Ureter (tissue), 1 donor: ENCODE measurements at regions not wholly inside any gene's neighbourhood (a gene's known extent, or its start where the extent isn't known, plus 50 kb on each side); places are given as distances from the start of the nearest gene placed in this dataset.

Experiments used
- DNase-seq: peaks from one replicate; pipeline ENCODE4 v3.0.0-alpha.2; 2020; ENCODE audit warnings: low spot score
- donor health status: DM: yes; HTN: yes; CAD: no.

DNA sequence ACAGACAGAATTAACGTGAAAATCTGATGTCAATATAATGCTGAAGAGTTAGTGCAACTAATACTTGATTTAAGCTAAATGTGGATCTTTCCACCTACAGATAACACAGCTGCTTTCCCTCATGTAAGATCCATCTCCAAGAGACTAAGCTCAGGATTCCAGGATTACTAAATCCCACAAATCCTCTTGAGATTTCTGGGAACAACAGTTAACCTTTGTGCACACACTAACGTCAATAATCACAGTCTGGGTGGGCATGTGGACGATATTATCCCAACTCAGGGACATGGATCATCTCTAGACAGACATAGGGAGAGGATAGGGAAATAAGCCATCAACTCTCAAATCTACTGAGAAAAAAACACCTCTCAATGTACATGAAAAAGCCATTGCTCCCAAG lies 432.6 kb downstream of the SATB2 start:
- DNase-seq: no peak

DNA sequence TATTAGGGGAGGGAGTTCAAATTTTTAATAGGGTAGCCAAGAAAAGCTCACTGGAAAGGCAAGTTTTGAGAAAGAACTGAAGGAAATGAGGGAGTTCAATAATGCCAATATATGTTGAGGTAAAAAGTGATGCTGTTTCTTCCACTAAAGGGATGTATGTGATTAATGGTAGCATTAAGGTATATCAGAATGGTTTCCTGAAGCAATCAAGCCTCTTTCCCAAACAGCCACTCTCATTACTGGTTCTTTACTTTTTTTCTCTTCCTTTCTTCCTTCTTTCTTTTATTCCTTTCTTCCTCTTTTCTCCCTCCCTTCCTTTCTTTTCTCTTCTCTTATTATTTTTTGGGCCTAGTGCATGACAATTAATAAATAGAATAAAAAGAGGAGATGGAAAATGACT lies 433.5 kb downstream of the SATB2 start:
- no peak for DNase-seq

DNA sequence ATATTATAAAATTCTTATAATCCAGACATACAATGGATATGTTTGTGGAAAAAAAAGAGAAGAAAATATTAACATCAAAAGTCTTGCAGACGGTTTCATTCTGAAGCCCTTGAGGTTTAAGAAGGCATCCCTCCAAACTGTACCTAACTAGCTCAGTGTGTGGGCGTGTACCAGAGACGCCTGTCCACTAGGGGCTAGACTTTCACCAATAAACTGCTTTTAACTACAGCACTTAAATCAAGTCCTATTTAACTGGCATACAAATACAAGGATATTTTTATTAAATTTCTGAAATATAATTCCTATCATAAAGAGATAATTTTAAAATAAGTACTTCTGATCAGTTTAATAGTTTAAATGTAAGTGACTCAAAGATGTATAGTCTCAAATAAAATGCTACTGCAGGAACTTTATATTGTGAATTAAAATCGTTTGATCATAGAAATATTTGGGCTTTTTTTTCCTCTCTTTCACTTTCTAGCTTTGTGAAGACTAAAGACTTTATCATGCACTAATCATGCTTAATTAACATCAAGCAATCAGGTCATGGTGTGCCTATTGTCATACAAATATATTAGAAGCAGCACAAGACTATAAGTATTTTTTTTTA lies 437.7 kb downstream of the SATB2 start:
- DNase-seq: no peak

DNA sequence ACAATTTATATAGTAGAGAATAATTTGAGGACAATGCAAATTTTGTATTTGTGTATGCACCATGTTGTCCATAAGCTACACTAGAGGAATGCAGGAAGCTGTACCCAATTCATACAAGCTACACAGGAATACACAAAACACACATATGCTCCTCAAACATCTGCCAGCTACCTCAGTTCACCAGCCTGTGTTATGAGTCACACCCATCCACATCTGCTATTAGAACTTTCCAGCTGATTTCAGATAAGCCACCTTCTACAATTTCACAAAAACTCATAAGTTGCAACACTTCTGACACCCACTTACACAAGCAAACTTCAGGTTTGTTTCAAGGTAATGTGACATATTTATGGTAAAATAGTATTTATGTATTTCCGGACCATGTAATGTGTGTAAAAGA lies 438.9 kb downstream of the SATB2 start:
- no peak for DNase-seq

DNA sequence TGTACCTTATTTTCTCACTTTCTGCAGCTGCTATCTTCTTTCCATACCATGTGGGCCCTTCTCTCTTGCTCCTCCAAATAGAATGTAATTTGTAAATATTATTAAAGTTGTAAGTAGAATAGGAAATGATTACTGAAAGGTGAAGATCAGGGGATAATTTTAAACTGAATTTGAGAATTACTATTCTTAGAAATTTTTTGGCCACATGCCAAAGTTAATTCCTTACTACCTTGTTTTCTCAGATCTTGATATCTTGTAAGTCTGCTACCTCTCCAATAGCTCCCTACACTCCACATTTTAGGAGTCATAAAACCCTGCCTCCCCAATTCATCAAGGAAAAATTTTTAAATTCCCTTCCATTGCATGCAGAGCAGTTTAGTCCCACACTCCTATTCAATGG lies 442.7 kb downstream of the SATB2 start:
- DNase-seq: no peak

DNA sequence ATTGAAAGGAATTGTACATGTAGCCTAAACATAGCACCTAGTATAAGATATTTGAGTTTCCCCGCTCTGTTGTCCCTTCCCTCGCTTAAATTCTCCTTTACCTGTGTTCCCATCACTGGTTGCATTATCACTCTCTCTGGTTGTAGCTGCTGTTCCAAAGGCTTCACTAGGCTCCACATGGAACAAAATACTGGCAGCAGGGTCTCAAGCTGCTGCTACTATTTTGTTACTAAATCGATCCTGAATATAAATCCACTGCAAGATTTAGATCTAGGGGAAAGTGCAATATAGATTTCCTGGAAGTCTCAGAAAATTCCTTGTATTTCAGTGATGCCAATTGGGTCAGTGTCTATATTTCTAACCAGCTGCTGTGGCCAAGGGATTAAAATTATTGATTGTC lies 443.5 kb downstream of the SATB2 start:
- DNase-seq: no peak

DNA sequence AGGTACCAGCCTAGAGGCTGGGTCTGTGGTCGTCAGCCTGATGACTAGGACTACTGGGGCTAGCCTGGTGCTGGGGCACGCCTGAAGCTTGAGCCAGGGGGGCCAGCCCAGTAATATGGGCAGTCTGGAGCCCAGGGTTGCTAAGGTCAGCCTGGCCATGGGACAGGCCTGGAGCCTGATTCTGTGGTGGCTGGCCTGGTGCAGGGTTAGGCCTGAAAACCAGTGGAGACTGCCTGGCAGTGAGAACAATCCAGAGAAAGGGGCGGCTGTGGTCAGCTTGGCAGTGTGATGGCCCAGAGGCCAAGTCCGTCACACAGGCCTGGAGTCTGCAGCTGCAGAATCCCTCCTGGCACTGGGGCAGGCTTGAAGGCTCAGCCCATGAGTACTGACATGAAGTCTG lies 445.8 kb downstream of the SATB2 start:
- DNase-seq: no peak

DNA sequence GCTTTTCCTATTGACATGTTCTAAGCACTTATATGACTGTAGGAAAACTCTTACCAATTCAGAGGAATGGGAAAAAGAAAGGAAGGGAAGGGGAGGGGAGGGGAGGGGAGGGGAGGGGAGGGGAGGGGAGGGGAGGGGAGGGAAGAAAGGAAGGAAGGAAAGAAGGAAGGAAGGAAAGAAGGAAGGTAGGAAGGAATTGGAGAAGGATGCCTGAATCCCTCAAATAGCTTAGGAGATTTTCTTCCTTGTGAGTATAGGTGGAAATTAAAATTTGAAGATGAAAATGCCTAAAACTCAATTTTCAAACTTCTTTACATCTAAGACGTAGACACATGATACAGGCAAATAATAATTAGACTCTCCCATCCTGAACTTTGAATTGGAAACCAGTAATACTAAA lies 463.1 kb downstream of the SATB2 start:
- no peak for DNase-seq

DNA sequence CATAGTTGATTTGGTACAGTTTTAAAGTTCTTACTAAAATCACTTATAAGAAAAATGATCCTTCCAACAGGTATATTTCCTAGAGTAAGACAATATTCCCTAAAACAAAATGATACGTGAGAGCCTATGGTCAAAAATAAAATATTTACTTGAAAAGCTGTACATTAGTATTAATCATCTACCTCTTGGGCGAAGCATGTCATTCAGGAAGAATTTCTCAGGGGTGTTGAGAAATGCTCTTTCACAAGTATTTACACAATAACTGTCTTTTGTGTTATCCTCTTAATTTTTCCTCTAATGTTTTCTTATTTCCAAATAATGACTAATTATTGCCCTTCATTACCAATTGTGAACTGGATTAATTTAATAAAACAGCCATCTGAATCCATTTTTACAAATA lies 466.3 kb downstream of the SATB2 start:
- DNase-seq: no peak

DNA sequence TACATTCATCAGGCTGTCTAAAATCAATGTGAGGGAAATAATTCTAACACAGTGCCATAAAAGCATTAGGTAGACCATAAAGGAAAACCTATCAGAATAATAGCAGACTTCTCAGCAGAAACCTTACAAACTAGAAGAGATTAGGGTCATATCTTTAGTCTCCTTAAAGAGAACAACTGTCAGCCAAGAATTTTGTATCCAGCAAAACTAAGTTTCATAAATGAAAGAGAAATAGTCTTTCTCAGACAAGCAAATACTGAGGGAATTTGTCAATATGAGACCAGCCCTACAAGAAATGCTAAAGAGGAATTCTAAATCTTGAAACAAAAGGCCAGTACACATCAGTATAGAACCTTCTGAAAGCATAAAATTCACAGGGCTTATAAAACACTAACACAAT lies 482.0 kb downstream of the SATB2 start:
- DNase-seq: no peak

DNA sequence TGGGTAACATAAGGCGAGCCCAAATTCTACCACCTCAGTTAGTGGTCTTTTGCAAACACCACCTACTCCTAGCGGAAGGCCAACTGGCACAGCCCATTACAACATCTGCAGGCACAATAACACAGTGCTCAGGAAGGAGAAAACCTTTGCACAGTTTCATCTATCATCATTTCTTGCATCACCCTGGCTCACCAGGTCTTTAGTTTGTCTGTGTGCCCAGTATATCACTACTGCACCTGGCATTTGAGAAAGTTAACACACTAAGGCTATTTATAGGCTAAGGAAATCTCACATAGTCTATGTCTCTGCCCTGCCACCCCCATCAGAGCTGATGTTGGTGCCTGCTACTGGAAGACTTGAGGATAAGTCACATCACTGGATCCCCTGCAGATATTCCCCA lies 484.0 kb downstream of the SATB2 start:
- no peak for DNase-seq

DNA sequence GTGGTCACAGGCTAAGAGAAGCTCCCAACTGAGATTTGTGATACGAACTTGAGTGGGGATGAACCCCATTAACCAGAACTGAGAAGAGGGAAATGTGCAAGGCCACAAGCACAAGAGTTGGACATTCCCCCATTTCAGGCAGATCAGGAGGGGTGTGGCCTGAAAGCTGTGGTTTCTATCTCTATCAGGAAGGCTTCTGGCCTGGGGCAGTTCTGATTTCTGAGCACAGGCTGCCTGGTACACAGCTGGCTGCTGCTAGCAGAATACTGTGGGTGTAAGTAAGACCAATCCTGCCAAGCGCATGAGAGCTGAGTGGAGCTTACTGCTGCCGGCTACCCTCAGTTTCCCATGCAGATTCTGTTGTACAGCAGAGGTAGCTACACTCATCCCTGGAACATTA lies 484.6 kb downstream of the SATB2 start:
- DNase-seq: no peak

DNA sequence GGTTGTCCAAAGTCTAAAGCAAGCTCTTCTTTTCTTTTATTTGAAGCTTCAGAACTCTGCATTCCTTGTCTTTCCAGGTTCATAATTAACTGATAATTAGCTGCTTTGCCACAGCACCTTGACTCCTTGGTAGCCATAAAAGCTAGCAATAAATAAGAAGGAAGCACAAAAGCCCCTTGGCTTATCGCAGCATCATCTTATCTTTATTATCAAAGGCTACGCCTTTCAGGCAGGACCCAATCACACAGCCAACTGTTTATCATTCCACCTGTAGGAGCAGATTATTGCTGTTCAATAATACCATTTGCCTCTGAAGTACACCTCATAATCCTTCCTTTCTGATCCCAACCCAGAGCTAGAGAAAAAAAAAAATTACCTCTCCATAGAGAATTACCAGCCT lies 489.2 kb downstream of the SATB2 start:
- DNase-seq: no peak

DNA sequence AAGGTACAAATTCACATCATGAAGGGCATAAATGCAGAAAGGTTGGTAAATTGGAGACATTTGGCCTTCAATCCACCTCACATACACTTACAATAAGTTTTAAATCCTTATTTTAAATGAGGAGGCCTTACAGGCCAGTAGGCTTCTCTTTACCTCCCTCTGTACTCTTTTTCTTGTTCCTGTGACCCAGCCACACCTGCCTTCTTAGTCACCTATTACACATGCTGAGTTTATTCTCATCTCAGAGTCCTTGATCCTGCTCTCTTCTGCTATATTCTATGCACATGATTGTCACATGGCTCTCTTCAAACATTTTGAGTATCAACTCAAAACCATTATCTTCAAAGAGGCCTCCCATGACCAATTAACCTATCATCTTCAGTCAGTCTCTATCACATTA lies 491.5 kb downstream of the SATB2 start:
- no peak for DNase-seq

DNA sequence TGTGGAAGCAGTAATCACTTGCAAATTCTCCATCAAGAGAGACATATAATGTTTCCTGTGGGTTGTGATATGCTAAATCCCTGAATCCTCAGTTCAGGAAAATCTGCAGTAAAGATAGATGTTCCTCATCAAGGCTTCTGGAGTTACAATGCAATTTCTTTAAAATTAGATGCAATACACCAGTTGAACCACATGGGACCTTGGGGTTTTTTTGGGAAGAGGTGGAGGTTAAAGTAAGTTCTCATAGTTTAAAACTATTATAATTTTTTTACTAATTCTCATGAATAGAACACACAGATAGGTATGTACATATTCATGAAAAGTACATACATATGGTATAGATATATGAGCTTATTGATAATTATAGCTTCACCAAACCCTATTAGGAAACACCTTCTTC lies 496.2 kb downstream of the SATB2 start:
- DNase-seq: no peak

DNA sequence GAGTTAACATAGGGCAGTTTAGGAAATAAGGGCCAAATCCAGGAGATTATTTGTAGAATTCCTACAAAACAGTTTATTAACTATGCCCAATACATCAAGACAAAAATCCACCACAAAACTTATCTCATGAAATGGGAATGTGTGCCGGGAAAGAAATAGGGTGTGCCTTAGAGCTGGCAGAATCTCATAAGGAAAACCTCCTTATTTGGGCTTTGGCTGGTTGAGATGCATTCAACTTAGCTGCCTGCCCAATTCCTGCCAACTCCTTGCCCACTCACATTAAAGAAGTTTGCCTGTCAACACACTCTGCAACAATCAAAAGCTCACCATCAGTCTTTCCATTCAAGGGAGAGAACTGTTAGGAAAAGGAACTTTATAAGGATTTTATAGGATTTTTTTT lies 500.6 kb downstream of the SATB2 start:
- no peak for DNase-seq

DNA sequence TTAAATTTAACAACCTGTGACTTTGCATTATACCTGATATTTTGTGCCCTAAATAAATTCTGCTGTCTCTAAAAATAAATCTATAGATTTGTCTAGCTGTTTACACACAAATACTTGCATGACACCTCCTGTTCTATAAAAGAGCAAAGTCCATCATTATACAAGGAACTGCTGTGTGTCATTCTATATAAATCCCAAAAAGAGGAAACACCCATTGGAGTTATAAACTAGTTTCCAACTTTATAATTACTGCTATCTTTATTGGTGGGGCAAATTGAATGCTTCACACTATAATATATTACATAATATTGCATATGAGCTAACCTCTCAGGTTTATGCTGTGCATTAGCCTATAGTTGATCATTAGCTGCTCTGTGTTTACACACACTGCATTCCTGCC lies 504.4 kb downstream of the SATB2 start:
- no peak for DNase-seq

DNA sequence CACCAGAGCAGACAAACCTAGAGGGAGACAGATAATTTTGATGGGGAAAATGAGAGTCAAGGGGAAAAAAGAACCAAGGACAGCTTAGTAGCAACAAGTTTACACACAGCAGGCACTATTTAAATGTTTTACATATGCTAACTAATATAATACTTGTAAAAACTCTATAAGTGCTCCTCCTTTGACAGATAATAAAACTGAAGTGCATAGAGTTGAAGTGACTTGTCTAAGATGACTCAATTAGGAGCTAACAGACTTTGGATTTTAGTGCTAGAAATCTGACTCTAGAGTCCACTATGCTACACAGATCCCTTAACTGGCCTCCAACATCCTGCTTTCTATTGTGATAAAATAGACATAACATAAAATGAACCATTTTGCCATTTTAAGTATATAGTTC lies 506.9 kb downstream of the SATB2 start:
- DNase-seq: no peak

DNA sequence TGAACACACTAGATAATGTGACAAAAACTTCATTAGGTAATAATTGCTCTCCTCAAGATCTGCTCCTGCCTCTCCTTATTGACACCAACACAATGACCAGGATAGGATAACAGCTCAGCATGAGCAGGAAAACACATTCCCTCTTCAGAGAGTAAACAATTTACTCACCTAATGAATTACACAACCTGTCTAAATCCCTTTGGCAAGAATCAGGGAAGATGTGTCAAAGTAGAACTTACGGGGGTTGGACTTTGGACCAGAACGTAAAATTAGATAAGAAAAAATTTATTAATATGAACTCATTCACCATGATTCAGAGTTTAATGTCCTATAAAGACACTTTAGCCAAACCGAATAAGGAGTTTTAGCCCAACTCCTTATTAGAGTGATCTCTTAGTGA lies 512.2 kb downstream of the SATB2 start:
- DNase-seq: no peak

DNA sequence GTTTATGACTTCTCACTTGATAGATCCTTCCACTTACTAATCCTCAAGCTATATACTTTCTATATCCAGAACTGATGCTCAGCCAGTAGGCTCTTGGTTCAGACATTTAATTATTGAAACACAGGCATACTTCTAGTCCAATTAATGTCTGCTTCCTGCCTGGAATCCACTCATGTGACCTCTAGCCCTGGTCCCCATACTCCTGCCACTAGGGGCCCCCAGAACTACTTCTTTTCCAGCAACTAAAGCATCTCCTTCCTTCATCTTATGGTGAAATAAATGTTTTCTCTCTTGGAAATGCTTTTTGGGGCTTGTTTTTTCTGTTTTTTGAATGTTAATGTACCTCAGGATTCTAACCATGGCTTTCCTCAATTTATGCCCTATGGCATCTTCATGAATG lies 527.6 kb downstream of the SATB2 start:
- DNase-seq: no peak

DNA sequence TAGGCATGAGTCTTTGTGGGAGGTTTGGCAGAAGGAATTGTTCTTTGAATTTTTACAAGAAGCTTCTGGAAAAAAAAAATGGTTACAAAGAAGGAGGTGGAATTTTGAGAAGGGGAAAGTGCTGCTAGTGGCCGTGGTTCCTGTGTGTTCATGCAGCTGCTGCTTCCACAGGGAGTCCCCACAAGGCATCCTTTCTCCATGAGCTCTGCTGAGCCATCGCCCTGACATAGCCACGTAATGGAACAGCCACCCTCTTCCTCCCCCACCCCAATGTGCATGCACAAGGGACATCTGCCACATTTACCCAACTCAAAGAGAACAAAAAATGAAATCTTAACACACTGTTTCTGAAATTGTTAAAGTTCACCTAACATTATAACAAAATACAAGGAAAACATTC lies 529.7 kb downstream of the SATB2 start:
- no peak for DNase-seq

DNA sequence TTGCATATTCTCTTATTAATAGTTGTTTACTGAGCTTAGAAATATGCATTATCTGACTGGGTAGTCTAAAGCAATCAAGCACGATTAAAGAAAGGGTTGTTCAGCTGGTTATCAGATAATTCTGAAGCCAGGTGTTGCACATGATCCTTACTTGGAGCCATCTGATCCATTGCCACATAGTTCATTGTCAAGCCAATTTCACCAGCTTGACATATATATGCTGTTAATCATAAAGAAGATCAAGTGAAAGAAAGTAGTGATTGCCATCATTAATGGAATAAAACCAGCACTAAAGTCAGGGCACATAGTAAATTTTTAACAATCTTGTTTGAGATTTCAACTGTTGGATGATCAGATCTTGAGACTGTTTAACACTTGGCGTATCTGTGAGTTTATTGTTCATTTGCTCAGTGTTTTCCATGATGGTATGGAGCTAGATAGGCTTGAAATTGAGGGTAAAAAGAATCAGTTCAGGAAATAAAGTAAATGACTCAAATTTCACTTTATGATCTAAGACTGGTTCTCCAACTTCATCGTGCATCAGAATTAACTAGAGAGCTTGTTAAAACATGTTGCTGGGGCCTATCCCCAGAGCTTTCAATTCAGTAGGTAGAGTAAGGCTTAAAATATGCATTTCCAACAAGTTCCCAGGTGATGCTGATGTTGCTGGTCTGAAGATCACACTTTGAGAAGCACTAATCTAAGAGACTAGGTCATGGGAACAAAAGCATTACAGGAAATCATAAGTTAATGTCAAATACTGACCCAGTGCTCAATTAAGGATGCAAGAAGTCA lies 539.6 kb downstream of the SATB2 start:
- DNase-seq: no peak

DNA sequence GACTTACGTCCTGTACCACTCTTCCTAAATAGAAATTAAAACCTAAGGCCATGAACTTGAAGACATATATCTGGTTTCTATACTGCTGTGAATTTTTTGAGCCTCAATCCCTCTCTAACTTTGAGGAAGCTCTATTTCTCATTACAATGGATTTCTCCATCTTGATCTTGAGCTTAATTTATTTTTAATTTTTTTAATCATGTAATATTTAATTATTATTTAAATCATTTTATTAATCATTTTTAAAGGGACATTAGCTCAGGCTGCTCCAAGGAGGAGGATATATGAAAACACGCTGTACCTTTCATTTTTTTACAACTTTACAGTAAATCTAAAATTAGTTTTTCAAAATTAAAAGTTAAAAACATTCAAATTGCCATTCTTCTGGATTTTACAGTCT lies 540.5 kb downstream of the SATB2 start:
- DNase-seq: no peak

DNA sequence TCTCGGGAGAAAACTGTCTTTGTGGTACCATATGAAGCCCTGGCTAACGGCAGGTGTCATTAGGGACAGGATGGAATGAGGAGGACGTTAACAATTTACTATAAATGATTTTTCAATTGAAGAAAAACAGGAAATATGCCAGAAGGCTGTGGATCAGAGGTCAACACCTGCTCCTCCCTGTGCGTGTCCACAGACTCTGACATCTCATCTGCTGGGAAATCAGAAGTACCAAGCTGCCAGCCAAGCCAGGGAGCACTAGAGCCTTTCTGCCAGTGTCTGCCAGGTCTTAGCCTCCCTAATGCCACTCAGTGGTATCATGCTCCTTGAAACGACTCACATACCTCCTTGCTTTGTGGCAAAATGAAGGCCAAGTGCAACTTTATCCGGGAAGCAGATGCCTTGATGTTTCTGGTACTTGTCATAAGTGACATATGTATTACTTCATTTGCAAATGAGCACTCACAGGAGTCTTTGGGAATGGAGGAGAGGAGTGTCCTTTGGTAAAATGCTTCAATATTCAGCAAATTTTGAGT lies 541.1 kb downstream of the SATB2 start:
- no peak for DNase-seq
